PC-9 (cell line): ENCODE measurements at regions not wholly inside any gene's neighbourhood (a gene's known extent, or its start where the extent isn't known, plus 50 kb on each side); places are given as distances from the start of the nearest gene placed in this dataset.

ENCODE experiments used
- EZH2 ChIP-seq: fragments of 200-600 bp; sonication (generic); IDR thresholded peaks from 2 replicates; pipeline ENCODE4 v1.8.0; 2017; ENCODE audit warnings: antibody characterized with exemption, low read depth
- TF ChIP-seq, protein P1 (sequence below): fragments of 200-600 bp; sonication (generic); conservative IDR thresholded peaks from 2 replicates; pipeline ENCODE4 v1.6.1; 2017; ENCODE audit warnings: mixed run types, antibody characterized with exemption, mild to moderate bottlenecking, moderate library complexity

- TF ChIP-seq, protein P1, sequence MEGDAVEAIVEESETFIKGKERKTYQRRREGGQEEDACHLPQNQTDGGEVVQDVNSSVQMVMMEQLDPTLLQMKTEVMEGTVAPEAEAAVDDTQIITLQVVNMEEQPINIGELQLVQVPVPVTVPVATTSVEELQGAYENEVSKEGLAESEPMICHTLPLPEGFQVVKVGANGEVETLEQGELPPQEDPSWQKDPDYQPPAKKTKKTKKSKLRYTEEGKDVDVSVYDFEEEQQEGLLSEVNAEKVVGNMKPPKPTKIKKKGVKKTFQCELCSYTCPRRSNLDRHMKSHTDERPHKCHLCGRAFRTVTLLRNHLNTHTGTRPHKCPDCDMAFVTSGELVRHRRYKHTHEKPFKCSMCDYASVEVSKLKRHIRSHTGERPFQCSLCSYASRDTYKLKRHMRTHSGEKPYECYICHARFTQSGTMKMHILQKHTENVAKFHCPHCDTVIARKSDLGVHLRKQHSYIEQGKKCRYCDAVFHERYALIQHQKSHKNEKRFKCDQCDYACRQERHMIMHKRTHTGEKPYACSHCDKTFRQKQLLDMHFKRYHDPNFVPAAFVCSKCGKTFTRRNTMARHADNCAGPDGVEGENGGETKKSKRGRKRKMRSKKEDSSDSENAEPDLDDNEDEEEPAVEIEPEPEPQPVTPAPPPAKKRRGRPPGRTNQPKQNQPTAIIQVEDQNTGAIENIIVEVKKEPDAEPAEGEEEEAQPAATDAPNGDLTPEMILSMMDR: no peak
- TF ChIP-seq EZH2: no peak
Measured at GRCh38 chr11:80327956-80328614, 887.3 kb upstream of the TENM4 start.
